ENCODE measurements at regions not wholly inside any gene's neighbourhood (a gene's known extent, or its start where the extent isn't known, plus 50 kb on each side); places are given as distances from the start of the nearest gene placed in this dataset.

GRCh38 chr10:10096898-10097297, 920.8 kb upstream of the CELF2 start:
- H3K4me1 ChIP-seq: no peaks in the 10 kb centered on the region
- intact Hi-C loops (cut with DNase I): no loop called here
- ATAC-seq (no peak), FAIRE-seq (no peak), DNase-seq (no peak)
- H3K27ac ChIP-seq: no peak overlapping the region
- TF ChIP-seq CTCF (IDR thresholded peaks at IDR 0.05): no peak
- H3K27me3 ChIP-seq: no peaks in the 10 kb centered on the region
- 59 to 62% methylated on average over 3 of the region's 3 CpGs for WGBS, 2 donors
- no peak overlapping the region for H3K4me3 ChIP-seq
- no peaks in the 10 kb centered on the region for H3K36me3 ChIP-seq
- H3K9me3 ChIP-seq: no peaks in the 10 kb centered on the region

GRCh38 chr10:10101106-10101505, 916.6 kb upstream of the CELF2 start:
- DNase-seq: no peak
- no peak for FAIRE-seq

GRCh38 chr10:10110844-10111490, 906.7 kb upstream of the CELF2 start:
- peaks cover 0 to 5% (median 0%) of the 10 kb centered on the region in 4 donors for H3K9me3 ChIP-seq
- no peaks in the 10 kb centered on the region for H3K4me1 ChIP-seq
- no peak overlapping the region for H3K4me3 ChIP-seq
- H3K27ac ChIP-seq: no peak overlapping the region
- FAIRE-seq: no peak
- H3K36me3 ChIP-seq: no peaks in the 10 kb centered on the region
- intact Hi-C loops (cut with DNase I): no loop called here
- no peak for DNase-seq
- 71 to 80% methylated on average over 5 of the region's 5 CpGs for WGBS, 2 donors
- ATAC-seq: no peak
- H3K27me3 ChIP-seq: no peaks in the 10 kb centered on the region
- TF ChIP-seq CTCF (IDR thresholded peaks at IDR 0.05): no peak

More at GRCh38 chr10:10101106-10101505, 916.6 kb upstream of the CELF2 start:
- Histone ChIP-seq H3K27me3 (no peaks in the 10 kb centered on the region), H3K4me1 (no peaks in the 10 kb centered on the region), H3K4me3 (no peak overlapping the region), H3K27ac (no peak overlapping the region), H3K9me3 (peaks cover 0 to under 1% (median 0%) of the 10 kb centered on the region in 4 donors), H3K36me3 (no peaks in the 10 kb centered on the region)
- no peak for TF ChIP-seq CTCF (IDR thresholded peaks at IDR 0.05)
- WGBS, 2 donors: 77 to 85% methylated on average over 5 of the region's 5 CpGs
- intact Hi-C loops (cut with DNase I): no loop called here
- no peak for ATAC-seq

GRCh38 chr10:10118131-10118530, 899.5 kb upstream of the CELF2 start:
- no peaks in the 10 kb centered on the region for H3K9me3 ChIP-seq
- whole genome bisulfite sequencing, 2 donors: 77 to 97% methylated on average over 1 of the region's 1 CpG

More at GRCh38 chr10:10118131-10118530, 899.5 kb upstream of the CELF2 start:
- FAIRE-seq (no peak), DNase-seq (no peak), ATAC-seq (no peak)
- intact Hi-C loops (cut with DNase I): no loop called here
- Histone ChIP-seq H3K27ac (no peak overlapping the region), H3K4me3 (no peak overlapping the region), H3K36me3 (no peaks in the 10 kb centered on the region), H3K27me3 (no peaks in the 10 kb centered on the region), H3K4me1 (no peaks in the 10 kb centered on the region)
- TF ChIP-seq CTCF (IDR thresholded peaks at IDR 0.05): no peak
